Medulla oblongata (tissue), 1 donor: ENCODE measurements at regions not wholly inside any gene's neighbourhood (a gene's known extent, or its start where the extent isn't known, plus 50 kb on each side); places are given as distances from the start of the nearest gene placed in this dataset.
"Not testable (repeated sequence)": the region's sequence is repeated elsewhere in the genome, so short reads cannot be mapped to it uniquely, and the experiment has no call there.

Experiments used
- DNase-seq: peaks from one replicate; pipeline ENCODE4 v3.0.0-alpha.2; 2015; ENCODE audit errors: extremely low spot score

DNA sequence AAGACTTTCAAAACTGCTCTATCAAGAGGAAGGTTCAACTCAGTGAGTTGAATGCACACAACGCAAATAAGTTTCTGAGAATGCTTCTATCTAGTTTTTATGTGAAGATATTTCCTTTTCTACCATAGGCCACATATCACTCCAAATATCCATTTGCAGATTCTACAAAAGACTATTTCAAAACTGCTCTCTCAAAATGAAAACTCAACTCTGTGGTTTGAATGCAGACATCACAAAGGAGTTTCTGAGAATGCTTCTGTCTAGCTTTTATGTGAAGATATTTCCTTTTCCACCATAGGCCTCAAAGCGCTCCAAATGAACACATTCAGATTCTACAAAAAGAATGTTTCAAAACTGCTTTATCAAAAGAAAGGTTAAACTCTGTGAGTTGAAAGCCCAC, 1093.1 kb upstream of the DEFB115 start:
- not testable (repeated sequence) for DNase-seq

DNA sequence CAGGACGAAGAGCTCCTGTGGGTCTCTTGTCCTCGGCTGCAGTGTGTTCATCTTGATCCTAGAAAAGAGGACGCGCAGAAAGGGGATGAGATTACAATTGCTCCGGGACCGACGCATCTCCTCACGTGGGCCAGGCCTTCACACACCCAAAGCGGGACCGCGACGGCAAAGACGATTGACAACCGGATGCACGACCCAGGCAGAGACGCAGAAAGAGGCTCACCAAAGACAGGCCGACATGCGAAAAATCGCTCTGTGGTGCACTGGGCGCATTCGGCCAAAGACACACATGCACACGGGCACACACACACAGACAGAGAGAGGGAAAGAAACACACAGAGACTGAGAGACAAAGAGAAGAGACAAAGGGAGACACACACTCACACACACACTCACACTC, 1089.9 kb upstream of the DEFB115 start:
- no peak for DNase-seq

DNA sequence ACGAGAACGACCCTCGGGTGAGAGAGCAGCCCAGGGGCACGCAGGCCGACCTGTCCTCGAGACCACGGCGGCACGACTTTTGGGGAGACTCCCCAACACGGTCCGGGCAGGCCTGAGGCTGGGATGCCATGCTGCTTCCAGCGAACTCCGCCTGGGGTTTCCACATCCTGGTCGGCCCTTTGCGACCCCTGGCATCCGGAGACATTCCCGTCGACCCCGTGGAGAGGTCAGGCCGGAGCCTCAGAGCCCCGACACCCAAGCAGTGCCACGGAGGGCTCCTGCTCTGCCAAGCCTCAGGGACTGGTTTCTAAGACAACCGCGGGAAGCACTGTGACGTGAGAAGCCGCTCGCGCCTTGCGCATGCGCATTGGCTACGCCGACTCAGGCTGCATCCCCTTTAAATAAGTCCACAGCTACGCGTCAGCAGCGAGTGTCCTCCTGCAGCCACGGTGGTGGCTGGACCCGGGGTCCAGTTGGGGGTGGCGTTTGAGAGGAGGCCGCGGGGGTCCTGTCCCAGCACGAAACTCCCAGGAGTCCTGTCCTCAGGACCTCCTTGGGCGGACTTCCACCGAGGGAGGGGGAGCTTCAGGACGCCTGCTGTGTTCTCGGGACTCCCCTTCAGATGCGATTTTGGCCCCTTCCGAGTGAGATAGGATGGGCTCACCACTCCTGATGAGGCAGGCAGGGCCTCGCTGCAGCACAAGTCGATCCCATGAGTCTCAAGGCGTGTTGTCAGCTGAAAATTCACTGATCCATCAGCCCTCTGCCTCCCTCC, 1089.3 kb upstream of the DEFB115 start:
- no peak for DNase-seq

DNA sequence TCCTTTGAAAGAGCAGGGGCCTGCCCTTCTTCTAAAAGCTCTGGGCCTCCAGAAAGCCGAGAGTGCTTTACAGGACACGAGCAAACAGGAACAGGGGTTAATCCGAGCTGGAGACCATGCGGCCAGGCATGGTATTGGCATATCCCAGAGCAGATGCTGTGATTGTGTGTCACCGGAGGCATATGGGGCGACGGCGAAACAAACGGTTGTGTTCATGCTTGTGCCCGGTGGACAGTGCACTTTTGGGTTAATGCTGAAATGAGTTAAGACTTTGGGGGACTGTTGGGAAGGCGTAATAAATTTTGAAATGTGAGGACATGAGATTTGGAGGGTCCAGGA, 1088.7 kb upstream of the DEFB115 start:
- DNase-seq, result no peak

DNA sequence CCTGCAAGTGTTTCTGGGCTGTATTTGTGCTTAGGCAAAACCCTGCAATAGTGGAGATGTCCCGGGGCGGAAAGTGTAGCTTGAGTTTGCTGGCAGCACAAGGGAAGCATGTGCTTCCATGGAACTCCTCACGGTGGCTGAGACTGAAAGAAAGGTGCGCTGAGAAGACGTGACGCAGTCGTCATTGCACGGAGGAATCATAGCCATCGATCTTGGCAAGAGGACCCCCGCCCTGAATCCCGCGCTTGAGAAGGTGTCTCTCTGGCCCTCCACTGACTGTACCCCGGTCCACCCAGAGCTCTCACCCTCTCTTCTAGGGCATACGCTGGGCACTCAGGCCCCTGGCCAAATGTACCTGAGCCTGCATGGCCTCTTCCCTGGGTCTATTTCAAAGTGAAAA, 1081.8 kb upstream of the DEFB115 start:
- no peak for DNase-seq

DNA sequence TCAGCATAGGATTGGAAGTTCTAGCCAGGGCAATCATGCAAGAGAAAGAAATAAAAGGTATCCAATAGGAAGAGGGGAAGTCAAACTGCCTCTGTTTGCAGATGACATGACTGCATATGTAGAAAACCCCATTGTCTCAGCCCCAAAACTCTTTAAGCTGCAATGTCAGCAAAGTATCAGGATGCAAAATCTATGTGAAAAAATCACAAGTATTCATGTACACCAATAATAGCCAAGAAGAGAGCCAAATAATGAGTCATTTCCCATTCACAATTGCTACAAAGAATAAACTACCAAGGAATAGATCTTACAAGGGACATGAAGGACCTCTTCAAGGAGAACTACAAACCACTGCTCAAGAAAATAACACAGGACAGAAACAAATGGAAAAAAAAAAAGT, 1074.3 kb upstream of the DEFB115 start:
- DNase-seq, result not testable (repeated sequence)

DNA sequence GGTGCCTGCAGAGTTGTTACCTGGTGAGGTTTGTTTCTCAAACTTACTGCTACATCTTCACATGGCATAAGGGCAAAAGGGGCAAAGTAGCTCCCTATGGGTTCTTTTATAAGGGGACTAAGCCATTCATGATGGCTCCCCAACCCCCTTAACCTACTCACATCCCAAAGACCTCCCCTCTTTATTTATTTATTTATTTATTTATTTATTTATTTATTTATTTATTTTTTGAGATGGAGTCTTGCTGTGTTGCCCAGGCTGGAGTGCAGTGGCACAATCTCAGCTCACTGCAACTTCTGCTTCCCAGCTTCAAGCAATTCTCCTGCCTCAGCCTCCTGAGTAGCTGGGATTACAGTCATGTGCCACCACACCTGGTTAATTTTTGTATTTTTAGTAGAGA, 1065.7 kb upstream of the DEFB115 start:
- not testable (repeated sequence) for DNase-seq

DNA sequence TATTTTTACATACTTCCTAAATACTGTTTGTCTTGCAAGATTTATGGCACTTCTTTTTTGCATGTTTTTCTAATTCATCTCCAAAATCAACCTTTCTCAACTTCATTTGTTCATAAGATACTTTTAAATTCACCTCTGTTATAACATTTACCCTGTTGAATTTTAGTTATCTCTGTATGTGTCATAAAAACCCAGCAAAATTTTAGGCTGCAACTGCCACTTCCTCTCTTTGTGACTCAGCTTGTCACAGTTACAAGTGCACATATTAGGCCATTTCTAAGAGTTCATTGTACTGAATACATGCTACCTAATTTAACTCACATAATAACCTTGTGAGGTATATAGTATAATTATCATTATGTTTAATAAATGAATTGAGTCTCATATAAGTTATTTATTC, 1023.0 kb upstream of the DEFB115 start:
- DNase-seq, result not testable (repeated sequence)

DNA sequence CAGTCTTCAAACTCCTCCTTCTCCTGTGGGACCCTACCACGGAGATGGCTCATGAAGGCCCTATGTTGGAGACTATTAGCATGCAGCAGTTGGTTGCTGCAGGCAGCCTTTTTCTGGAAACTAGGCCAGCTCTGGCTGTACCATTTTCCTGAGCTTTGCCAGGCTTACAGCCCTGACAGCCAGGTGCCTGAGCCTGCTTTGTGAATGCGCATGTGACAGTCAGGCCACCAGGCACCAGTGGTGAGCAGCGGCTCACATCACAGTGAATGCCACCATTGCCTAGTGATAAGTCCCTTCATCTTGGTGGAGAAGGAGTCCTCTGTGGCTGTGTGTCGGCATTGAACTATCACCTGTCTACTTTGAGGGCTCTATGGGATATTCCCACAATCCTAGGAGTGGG, 982.4 kb upstream of the DEFB115 start:
- not testable (repeated sequence) for DNase-seq

DNA sequence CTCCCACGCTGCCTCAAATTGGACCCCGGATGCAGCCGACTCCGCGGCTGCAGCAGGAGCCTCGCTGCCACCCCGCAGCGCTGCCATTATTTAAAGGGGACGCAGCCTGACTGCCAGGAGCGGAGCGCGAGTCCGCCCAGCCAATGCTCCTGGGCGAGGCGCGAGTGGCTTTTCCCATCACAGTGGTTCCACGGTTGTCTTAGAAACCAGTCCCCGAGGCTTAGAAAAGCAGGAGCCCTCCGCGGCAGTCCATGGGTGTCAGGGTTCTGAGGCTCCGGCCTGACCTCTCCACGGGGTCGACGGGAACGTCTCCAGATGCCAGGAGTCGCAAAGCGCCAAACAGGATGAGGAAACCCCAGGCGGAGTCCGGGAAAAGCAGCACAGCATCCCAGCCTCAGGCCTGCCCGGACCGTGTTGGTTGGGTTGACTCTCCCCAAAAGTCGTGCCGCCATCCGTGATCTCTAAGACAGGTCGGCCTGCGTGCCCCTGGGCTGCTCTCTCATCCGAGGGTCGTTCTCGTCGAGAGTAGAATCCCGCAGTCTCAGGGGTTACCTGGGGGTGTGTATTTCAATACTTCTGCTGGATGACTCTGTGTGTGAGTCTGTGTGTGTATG, 975.8 kb upstream of the DEFB115 start:
- no peak for DNase-seq

DNA sequence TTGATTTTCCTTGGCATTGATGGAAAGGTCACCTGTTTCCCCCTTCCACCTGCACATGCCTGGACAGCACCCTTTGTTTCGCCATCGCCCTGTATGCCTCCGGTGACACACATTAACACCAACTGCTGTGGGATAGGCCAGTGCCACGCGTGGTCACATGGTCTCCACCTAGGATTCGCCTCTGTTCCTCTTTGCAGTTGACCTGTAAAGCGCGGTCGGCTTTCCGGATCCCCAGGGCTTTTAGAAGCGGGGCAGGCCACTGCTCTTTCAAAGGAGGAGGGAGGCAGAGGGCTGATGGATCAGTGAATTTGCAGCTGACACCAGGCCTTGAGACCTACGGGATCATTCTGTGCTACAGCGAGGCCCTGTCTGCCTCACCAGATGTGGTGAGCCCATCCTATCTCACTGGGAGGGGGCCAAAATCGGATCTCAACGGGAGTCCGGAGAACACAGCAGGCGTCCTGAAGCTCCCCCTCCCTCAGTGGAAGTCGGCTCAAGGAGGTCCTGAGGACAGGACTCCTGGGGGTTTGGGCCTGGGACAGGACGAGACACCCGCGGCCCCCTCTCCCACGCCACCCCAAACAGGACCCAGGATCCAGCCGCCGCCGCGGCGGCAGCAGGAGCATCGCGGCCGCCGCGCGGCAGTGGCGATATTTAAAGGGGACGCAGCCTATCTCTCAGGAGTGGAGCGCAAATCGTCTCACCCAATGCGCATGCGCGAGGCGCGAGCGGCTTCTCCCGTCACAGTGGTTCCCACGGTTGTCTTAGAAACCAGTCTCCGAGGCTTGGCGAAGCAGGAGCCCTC, 973.8 kb upstream of the DEFB115 start:
- peak; percentile 72 for DNase-seq

DNA sequence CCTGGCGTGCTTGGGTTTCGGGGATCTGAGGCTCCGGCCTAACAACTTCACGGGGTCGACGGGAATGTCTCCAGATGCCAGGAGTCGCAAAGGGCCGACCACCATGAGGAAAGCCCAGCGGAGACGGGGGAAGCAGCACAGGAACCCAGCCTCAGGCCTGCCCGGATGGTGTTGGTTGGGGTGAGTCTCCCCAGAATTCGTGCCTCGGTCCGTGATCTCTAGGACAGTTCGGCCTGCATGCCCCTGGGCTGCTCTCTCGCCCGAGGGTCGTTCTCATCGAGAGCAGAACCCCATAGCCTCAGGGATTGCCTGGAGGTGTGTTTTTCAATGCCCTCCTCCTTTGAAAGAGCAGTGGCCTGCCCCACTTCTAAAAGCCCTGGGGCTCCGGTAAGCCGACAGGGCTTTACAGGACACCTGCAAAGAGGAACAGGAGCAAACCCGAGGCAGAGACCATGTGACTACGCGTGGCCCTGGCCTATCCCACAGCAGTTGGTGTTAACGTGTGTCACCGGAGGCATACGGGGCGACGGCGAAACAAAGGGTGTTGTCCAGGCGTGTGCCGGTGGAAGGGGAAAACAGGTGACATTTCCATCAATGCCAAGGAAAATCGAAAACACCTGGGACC, 973.1 kb upstream of the DEFB115 start:
- no peak for DNase-seq

DNA sequence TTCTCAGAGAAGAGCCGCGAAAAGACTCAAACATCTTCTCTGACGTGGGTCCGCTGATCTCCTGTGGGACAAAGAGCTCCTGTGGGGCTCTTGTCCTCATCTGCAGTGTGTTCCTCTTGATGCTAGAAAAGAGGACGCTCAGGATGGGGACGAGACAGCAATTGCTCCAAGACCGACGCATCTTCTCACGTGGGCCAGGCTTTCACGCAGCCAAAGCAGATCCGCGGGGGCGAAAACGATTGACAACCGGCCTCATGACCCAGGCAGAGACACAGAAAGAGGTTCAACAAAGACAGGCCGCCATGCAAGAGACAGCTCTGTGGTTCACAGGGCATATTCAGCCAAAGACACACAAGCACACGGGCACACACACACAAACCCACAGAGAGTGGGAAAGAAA, 971.8 kb upstream of the DEFB115 start:
- no peak for DNase-seq

DNA sequence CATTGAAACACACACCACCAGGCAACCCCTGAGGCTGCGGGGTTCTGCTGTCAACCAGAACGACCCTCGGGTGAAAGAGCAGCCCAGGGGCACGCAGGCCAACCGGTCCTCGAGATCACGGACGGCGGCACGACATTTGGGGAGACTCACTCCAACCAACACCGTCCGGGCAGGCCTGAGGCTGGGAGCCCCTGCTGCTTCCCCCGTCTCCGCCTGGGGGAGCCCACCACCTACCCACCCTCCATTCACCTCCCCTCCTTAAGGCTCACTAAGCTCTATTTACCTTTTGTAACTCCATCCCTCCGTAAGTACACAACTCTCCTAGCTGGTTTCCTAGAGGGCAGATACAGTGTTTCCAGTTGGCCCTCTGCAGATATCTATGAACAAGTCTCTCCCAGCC, 971.3 kb upstream of the DEFB115 start:
- DNase-seq, result no peak

DNA sequence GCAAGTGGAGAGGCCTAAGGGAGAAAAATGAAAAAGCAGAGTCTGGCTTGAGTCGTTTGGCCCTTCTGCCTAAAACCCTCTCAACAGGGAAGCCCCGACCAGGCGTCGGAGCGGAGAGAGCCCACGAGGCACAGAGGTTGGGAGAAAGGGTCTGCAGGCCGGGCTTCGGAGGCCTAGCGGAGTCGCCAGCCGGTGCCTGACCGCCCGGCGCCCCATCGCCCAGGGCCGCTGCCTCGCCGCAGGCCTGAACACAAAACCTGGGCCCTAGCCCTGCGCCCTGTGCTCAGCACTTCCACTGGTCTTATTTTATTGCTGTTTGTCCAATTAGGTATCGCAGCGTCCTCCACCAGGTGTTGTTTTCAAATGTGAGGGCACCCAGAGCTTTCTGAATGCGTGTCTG, 970.0 kb upstream of the DEFB115 start:
- DNase-seq, result not testable (repeated sequence)

DNA sequence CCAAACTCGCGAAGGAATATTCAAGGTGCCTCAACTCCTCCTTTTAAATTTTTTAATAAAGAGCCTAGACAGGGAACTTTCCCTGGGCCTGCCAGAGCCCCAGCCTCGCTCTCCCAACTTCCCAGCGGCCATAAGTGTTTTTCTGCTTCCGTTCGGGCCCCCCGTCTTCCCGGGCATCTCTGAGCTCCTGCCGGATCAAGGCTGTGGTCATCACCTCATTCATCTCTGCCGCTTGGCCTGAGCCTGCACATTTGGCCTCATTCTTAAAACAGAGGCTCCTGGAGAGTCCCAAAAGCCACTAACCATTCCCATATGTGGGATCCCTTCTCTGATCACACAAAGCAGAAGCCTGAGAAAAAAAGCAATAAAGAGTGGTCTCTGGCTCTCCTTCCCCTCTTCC, 969.1 kb upstream of the DEFB115 start:
- no peak for DNase-seq

DNA sequence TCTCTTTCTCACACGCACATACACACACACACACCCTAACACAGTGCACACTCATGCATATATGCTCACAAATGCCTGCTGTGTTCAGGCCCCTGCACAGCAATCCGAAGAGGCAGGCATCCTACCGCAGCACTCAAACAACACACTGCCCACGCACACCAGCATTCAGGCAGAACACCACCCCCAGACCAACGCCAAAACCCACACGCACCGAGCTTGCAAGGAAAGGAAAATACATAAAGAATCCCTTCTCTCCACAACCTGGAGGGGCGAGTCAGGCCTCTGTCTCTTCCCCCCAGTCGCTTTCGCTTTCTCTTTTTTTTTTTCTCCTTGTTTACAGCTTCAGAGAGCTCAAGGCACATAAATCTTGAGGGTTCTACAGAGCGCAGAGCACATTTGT, 968.4 kb upstream of the DEFB115 start:
- DNase-seq, result not testable (repeated sequence)

DNA sequence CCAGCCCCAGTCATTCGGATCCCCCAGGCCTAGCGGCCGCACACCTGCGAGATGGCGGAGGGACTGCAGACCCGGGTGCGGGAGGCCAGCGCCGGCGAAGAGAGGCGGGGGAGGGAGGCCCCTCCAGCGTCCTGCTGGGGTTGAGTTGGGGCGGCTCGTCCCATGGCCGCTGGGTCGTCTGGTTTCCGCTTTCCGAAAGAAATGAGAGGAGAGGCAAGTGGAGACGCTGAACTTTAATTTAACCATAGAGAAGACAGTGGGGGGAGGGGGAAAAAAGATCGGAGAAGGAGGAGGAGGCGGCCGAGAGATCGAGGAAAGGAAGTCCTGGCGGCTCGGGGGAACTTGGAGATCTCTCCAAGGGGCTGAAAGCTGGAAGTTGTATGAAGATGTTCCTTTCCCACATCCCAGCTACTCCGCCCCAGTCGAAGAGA, 967.7 kb upstream of the DEFB115 start:
- DNase-seq, result not testable (repeated sequence)

DNA sequence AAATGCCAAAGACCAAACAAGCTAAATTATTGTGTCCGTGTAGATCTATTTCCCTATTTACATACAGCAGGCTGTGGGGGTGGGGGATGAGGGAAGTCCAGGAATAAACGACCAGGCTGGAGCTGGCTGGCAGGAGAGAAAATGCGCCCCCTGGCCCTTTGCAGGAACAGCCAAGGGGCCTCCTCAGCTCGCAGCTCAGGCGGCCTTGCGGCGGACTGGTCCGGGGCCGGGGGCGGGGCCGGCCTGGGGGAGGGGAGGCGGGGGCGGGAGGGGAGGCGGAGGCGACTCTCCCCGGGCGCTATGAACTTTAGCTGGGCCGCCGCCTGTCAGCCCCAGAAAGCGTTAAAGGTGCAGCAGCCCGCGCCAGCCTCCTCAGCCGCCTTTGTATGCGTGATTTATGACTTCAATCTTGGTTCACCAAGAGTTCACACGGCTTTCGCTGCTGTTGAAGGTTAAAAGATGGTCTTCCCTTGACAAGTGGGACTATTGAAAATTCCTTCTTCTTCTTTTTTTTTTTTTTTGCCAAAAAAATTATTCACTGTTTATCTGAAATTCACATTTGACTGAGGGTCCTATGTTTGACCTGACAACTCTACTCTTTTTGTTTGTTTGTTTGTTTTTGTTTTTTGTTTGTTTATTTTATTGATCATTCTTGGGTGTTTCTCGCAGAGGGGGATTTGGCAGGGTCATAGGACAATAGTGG, 967.0 kb upstream of the DEFB115 start:
- DNase-seq, result peak; percentile 57

DNA sequence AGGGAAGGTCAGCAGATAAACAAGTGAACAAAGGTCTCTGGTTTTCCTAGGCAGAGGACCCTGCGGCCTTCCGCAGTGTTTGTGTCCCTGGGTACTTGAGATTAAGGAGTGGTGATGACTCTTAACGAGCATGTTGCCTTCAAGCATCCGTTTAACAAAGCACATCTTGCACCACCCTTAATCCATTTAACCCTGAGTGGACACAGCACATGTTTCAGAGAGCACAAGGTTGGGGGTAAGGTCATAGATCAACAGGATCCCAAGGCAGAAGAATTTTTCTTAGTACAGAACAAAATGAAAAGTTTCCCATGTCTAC, 966.4 kb upstream of the DEFB115 start:
- not testable (repeated sequence) for DNase-seq

DNA sequence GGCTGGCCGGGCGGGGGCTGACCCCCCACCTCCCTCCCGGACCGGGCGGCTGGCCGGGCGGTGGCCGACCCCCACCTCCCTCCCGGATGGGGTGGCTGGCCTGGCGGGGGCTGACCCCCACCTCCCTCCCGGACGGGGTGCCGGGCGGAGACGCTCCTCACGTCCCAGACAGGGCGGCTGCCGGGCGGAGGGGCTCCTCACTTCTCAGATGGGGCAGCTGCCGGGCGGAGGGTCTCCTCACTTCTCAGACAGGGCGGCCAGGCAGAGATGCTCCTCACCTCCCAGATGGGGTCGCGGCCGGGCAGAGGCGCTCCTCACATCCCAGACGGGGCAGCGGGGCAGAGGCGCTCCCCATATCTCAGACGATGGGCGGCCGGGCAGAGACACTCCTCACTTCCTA, 965.8 kb upstream of the DEFB115 start:
- not testable (repeated sequence) for DNase-seq

DNA sequence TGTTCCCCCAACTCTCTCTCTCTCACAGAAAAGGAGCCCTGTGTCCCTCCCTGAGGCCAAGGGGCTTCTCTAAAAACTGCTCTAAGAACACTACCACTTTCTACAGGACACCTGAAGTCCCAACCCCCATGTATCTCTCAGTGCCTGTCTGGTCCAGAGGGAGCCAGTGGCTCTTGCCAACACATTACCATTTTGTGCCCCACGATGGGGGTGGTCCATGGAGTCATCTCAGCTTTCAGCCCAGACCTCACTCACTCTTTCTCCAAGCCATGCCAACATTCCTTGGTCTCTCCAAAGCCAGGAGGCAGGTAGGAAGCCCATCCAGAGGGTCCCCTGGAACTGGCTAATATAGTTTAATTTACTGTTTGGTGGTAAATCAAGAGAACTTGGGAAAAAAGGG, 962.1 kb upstream of the DEFB115 start:
- DNase-seq, result not testable (repeated sequence)
